Gastrocnemius medialis (tissue), 4 donors: ENCODE measurements at regions not wholly inside any gene's neighbourhood (a gene's known extent, or its start where the extent isn't known, plus 50 kb on each side); places are given as distances from the start of the nearest gene placed in this dataset.

Experiments
- CTCF ChIP-seq, 5 experiments: fragments of 450-650 bp in 3 of 5; fragments of 200-600 bp in 2 of 5; sonication (generic) in 2 of 5; IDR thresholded peaks in 4 of 5; conservative IDR thresholded peaks in 1 of 5; 1 replicate in 4 of 5; 2 replicates in 1 of 5; pipeline ENCODE4 v1.5.1; 2016 to 2019; ENCODE audit warnings: antibody characterized with exemption in 5 of 5, mild to moderate bottlenecking in 3 of 5, moderate library complexity in 3 of 5
- POLR2A ChIP-seq, 2 donors: fragments of 450-650 bp; IDR thresholded peaks; one replicate each; pipeline ENCODE4 v1.6.1; 2017; ENCODE audit warnings: antibody characterized with exemption in 2 of 2, mild to moderate bottlenecking in 2 of 2, moderate library complexity in 2 of 2

- TF ChIP-seq CTCF (IDR thresholded peaks at IDR 0.05 in 4 of 5, conservative IDR thresholded peaks at IDR 0.05 in 1 of 5), result no peak
- TF ChIP-seq POLR2A (IDR thresholded peaks at IDR 0.05), result no peak
Observed at GRCh38 chr15:56532721-56533460, 68.0 kb upstream of the MNS1 start.
